ENCODE measurements at regions not wholly inside any gene's neighbourhood (a gene's known extent, or its start where the extent isn't known, plus 50 kb on each side); places are given as distances from the start of the nearest gene placed in this dataset.

GRCh38 chr22:27568265-27568664 is 233.3 kb downstream of the MN1 start:
- no peak overlapping the region for H3K9ac ChIP-seq (ENCODE audit: low read depth, low read length)
- H3K36me3 ChIP-seq (ENCODE audit: insufficient read depth, low read length) = no peaks in the 10 kb centered on the region
- H3K9me3 ChIP-seq (ENCODE audit: control insufficient read depth, insufficient read depth, low read length) = peaks cover 5% of the 10 kb centered on the region; the same call in 1 of the 2 replicates
- H3K4me1 ChIP-seq (ENCODE audit: insufficient read depth, low read length) = peaks cover 5% of the 10 kb centered on the region; the same call in 1 of the 2 replicates

GRCh38 chr22:27571463-27572277 is 229.9 kb downstream of the MN1 start:
- H3K4me1 ChIP-seq (ENCODE audit: insufficient read depth, low read length) = peaks cover 5% of the 10 kb centered on the region; the same call in 1 of the 2 replicates
- no peaks in the 10 kb centered on the region for H3K36me3 ChIP-seq (ENCODE audit: insufficient read depth, low read length)
- no peaks in the 10 kb centered on the region for H3K9me3 ChIP-seq (ENCODE audit: control insufficient read depth, insufficient read depth, low read length)

GRCh38 chr22:27572278-27572666 is 229.3 kb downstream of the MN1 start:
- peaks cover 8% of the 10 kb centered on the region; the same call in 1 of the 2 replicates for H3K4me1 ChIP-seq (ENCODE audit: insufficient read depth, low read length)
- no peaks in the 10 kb centered on the region for H3K9me3 ChIP-seq (ENCODE audit: control insufficient read depth, insufficient read depth, low read length)
- H3K36me3 ChIP-seq (ENCODE audit: insufficient read depth, low read length) = no peaks in the 10 kb centered on the region
- H3K9ac ChIP-seq (ENCODE audit: low read depth, low read length) = no peak overlapping the region

More at GRCh38 chr22:27571463-27572277, 229.9 kb downstream of the MN1 start:
- no peak overlapping the region for H3K9ac ChIP-seq (ENCODE audit: low read depth, low read length)

GRCh38 chr22:27573280-27574001 is 228.1 kb downstream of the MN1 start:
- Histone ChIP-seq H3K4me1 (ENCODE audit: insufficient read depth, low read length) (peaks cover 14% of the 10 kb centered on the region; the same call in 1 of the 2 replicates), H3K9me3 (ENCODE audit: control insufficient read depth, insufficient read depth, low read length) (no peaks in the 10 kb centered on the region), H3K36me3 (ENCODE audit: insufficient read depth, low read length) (no peaks in the 10 kb centered on the region), H3K9ac (ENCODE audit: low read depth, low read length) (peak overlapping the region; percentile 32; the same call in 1 of the 2 replicates)

GRCh38 chr22:27574002-27574366 is 227.6 kb downstream of the MN1 start:
- H3K9me3 ChIP-seq (ENCODE audit: control insufficient read depth, insufficient read depth, low read length) = no peaks in the 10 kb centered on the region
- H3K36me3 ChIP-seq (ENCODE audit: insufficient read depth, low read length) = no peaks in the 10 kb centered on the region
- no peak overlapping the region for H3K9ac ChIP-seq (ENCODE audit: low read depth, low read length)
- peaks cover 14% of the 10 kb centered on the region; the same call in 1 of the 2 replicates for H3K4me1 ChIP-seq (ENCODE audit: insufficient read depth, low read length)

GRCh38 chr22:27574651-27575050 is 226.9 kb downstream of the MN1 start:
- no peaks in the 10 kb centered on the region for H3K36me3 ChIP-seq (ENCODE audit: insufficient read depth, low read length)
- no peaks in the 10 kb centered on the region for H3K9me3 ChIP-seq (ENCODE audit: control insufficient read depth, insufficient read depth, low read length)
- H3K9ac ChIP-seq (ENCODE audit: low read depth, low read length) = no peak overlapping the region
- H3K4me1 ChIP-seq (ENCODE audit: insufficient read depth, low read length) = peaks cover 14% of the 10 kb centered on the region; the same call in 1 of the 2 replicates

- Histone ChIP-seq H3K9me3 (ENCODE audit: control insufficient read depth, insufficient read depth, low read length) (no peaks in the 10 kb centered on the region), H3K36me3 (ENCODE audit: insufficient read depth, low read length) (no peaks in the 10 kb centered on the region), H3K9ac (ENCODE audit: low read depth, low read length) (no peak overlapping the region), H3K4me1 (ENCODE audit: insufficient read depth, low read length) (peaks cover 14% of the 10 kb centered on the region; the same call in 1 of the 2 replicates)
Observed at GRCh38 chr22:27575348-27575747, 226.2 kb downstream of the MN1 start.

- Histone ChIP-seq H3K9ac (ENCODE audit: low read depth, low read length) (no peak overlapping the region), H3K4me1 (ENCODE audit: insufficient read depth, low read length) (peaks cover 14% of the 10 kb centered on the region; the same call in 1 of the 2 replicates), H3K36me3 (ENCODE audit: insufficient read depth, low read length) (no peaks in the 10 kb centered on the region), H3K9me3 (ENCODE audit: control insufficient read depth, insufficient read depth, low read length) (no peaks in the 10 kb centered on the region)
Observed at GRCh38 chr22:27576413-27576812, 225.1 kb downstream of the MN1 start.

- Histone ChIP-seq H3K4me1 (ENCODE audit: insufficient read depth, low read length) (peaks cover 9% of the 10 kb centered on the region; the same call in 1 of the 2 replicates), H3K36me3 (ENCODE audit: insufficient read depth, low read length) (no peaks in the 10 kb centered on the region), H3K9ac (ENCODE audit: low read depth, low read length) (no peak overlapping the region), H3K9me3 (ENCODE audit: control insufficient read depth, insufficient read depth, low read length) (no peaks in the 10 kb centered on the region)
Observed at GRCh38 chr22:27576815-27577573, 224.6 kb downstream of the MN1 start.

- Histone ChIP-seq H3K9ac (ENCODE audit: low read depth, low read length) (no peak overlapping the region), H3K4me1 (ENCODE audit: insufficient read depth, low read length) (peaks cover 9% of the 10 kb centered on the region; the same call in 1 of the 2 replicates), H3K36me3 (ENCODE audit: insufficient read depth, low read length) (no peaks in the 10 kb centered on the region), H3K9me3 (ENCODE audit: control insufficient read depth, insufficient read depth, low read length) (no peaks in the 10 kb centered on the region)
Observed at GRCh38 chr22:27577574-27577969, 224.0 kb downstream of the MN1 start.

GRCh38 chr22:27578937-27579617 is 222.5 kb downstream of the MN1 start:
- Histone ChIP-seq H3K9ac (ENCODE audit: low read depth, low read length) (no peak overlapping the region), H3K9me3 (ENCODE audit: control insufficient read depth, insufficient read depth, low read length) (no peaks in the 10 kb centered on the region), H3K4me1 (ENCODE audit: insufficient read depth, low read length) (peaks cover 9% of the 10 kb centered on the region; the same call in 1 of the 2 replicates), H3K36me3 (ENCODE audit: insufficient read depth, low read length) (no peaks in the 10 kb centered on the region)

GRCh38 chr22:27580311-27580897 is 221.2 kb downstream of the MN1 start:
- Histone ChIP-seq H3K9me3 (ENCODE audit: control insufficient read depth, insufficient read depth, low read length) (no peaks in the 10 kb centered on the region), H3K36me3 (ENCODE audit: insufficient read depth, low read length) (no peaks in the 10 kb centered on the region), H3K9ac (ENCODE audit: low read depth, low read length) (no peak overlapping the region), H3K4me1 (ENCODE audit: insufficient read depth, low read length) (peaks cover 9% of the 10 kb centered on the region; the same call in 1 of the 2 replicates)

GRCh38 chr22:27581236-27581635 is 220.3 kb downstream of the MN1 start:
- H3K4me1 ChIP-seq (ENCODE audit: insufficient read depth, low read length) = peaks cover 9% of the 10 kb centered on the region; the same call in 1 of the 2 replicates
- H3K9me3 ChIP-seq (ENCODE audit: control insufficient read depth, insufficient read depth, low read length) = no peaks in the 10 kb centered on the region
- H3K9ac ChIP-seq (ENCODE audit: low read depth, low read length) = no peak overlapping the region
- H3K36me3 ChIP-seq (ENCODE audit: insufficient read depth, low read length) = no peaks in the 10 kb centered on the region
